ENCODE measurements at regions not wholly inside any gene's neighbourhood (a gene's known extent, or its start where the extent isn't known, plus 50 kb on each side); places are given as distances from the start of the nearest gene placed in this dataset.

- no CpG with 5 or more reads among the region's 8 CpGs for WGBS (ENCODE audit: extremely low coverage, insufficient coverage, insufficient read length)
- Histone ChIP-seq H2BK12ac (ENCODE audit: low read length) (peak overlapping the region; percentile 99), H3K9me3 (ENCODE audit: insufficient read depth, low read depth, low read length) (no peaks in the 10 kb centered on the region)
These were observed 151.5 kb downstream of the CCDC34 start for GRCh38 chr11:27211370-27212127.

GRCh38 chr11:27210531-27210930 is 152.5 kb downstream of the CCDC34 start:
- H3K9me3 ChIP-seq (ENCODE audit: insufficient read depth, low read depth, low read length) = no peaks in the 10 kb centered on the region
- H4K12ac ChIP-seq (ENCODE audit: low read depth, low read length) = no peak overlapping the region
- WGBS (ENCODE audit: extremely low coverage, insufficient coverage, insufficient read length) = no CpG with 5 or more reads among the region's 5 CpGs
- no peak overlapping the region for H3K9ac ChIP-seq (ENCODE audit: low read length)
- no peak overlapping the region for H3K4me2 ChIP-seq (ENCODE audit: low read length)
- no peaks in the 10 kb centered on the region for H3K36me3 ChIP-seq (ENCODE audit: control insufficient read depth in 1 of 2, insufficient read depth in 2 of 2, low read length in 2 of 2)
- H3K27me3 ChIP-seq (ENCODE audit: insufficient read depth, low read length) = no peaks in the 10 kb centered on the region
- no peak overlapping the region for H2BK12ac ChIP-seq (ENCODE audit: low read length)
- H3K4ac ChIP-seq (ENCODE audit: low read depth, low read length) = no peak overlapping the region
- H2BK120ac ChIP-seq (ENCODE audit: insufficient read depth, low read length, poor library complexity) = peak overlapping the region; percentile 59
- no peak overlapping the region for H3K4me3 ChIP-seq (ENCODE audit: low read depth, low read length)
- no peak overlapping the region for H4K91ac ChIP-seq (ENCODE audit: low read depth, low read length)
- H3K23ac ChIP-seq (ENCODE audit: low read length) = no peak overlapping the region
- H3K14ac ChIP-seq (ENCODE audit: low read length) = no peak overlapping the region
- H3K18ac ChIP-seq (ENCODE audit: low read length) = no peak overlapping the region
- H3K4me1 ChIP-seq (ENCODE audit: control insufficient read depth in 1 of 2, insufficient read depth in 2 of 2, low read length in 2 of 2) = peaks cover 3 to 11% of the 10 kb centered on the region in 2 experiments
- H4K8ac ChIP-seq (ENCODE audit: low read depth, low read length) = no peak overlapping the region
- no peaks in the 10 kb centered on the region for H3K79me2 ChIP-seq (ENCODE audit: control insufficient read depth, insufficient read depth, low read length, poor library complexity)
- H2BK5ac ChIP-seq (ENCODE audit: low read depth, low read length, poor library complexity) = peak overlapping the region; percentile 24
- peaks cover 14% of the 10 kb centered on the region for H3K79me1 ChIP-seq (ENCODE audit: low read length)
- H2AFZ ChIP-seq (ENCODE audit: insufficient read depth, low read length, poor library complexity) = no peak overlapping the region
- no peak overlapping the region for H2AK5ac ChIP-seq (ENCODE audit: low read length)
- H3K27ac ChIP-seq (ENCODE audit: low read depth, low read length) = no peak overlapping the region
- no peak for DNase-seq

More at GRCh38 chr11:27211370-27212127, 151.5 kb downstream of the CCDC34 start:
- peak overlapping the region; percentile 25 for H2BK5ac ChIP-seq (ENCODE audit: low read depth, low read length, poor library complexity)
- no peaks in the 10 kb centered on the region for H3K79me2 ChIP-seq (ENCODE audit: control insufficient read depth, insufficient read depth, low read length, poor library complexity)
- H2BK120ac ChIP-seq (ENCODE audit: insufficient read depth, low read length, poor library complexity) = peak overlapping the region; percentile 35
- no peak overlapping the region for H3K4ac ChIP-seq (ENCODE audit: low read depth, low read length)
- no peak overlapping the region for H3K14ac ChIP-seq (ENCODE audit: low read length)
- peaks cover 18% of the 10 kb centered on the region for H3K79me1 ChIP-seq (ENCODE audit: low read length)
- DNase-seq = peak in 1 of 2 donors; percentile 50
- no peak overlapping the region for H3K4me2 ChIP-seq (ENCODE audit: low read length)
- peak overlapping the region; percentile 69 for H4K91ac ChIP-seq (ENCODE audit: low read depth, low read length)
- H3K27ac ChIP-seq (ENCODE audit: low read depth, low read length) = no peak overlapping the region
- H3K9ac ChIP-seq (ENCODE audit: low read length) = no peak overlapping the region
- no peak overlapping the region for H4K12ac ChIP-seq (ENCODE audit: low read depth, low read length)
- H3K23ac ChIP-seq (ENCODE audit: low read length) = no peak overlapping the region
- H2AFZ ChIP-seq (ENCODE audit: insufficient read depth, low read length, poor library complexity) = no peak overlapping the region
- peak overlapping the region; percentile 25 for H3K18ac ChIP-seq (ENCODE audit: low read length)
- peaks cover 6 to 19% of the 10 kb centered on the region in 2 experiments for H3K4me1 ChIP-seq (ENCODE audit: control insufficient read depth in 1 of 2, insufficient read depth in 2 of 2, low read length in 2 of 2)
- no peaks in the 10 kb centered on the region for H3K27me3 ChIP-seq (ENCODE audit: insufficient read depth, low read length)
- no peak overlapping the region for H4K8ac ChIP-seq (ENCODE audit: low read depth, low read length)
- no peak overlapping the region for H3K4me3 ChIP-seq (ENCODE audit: low read depth, low read length)
- peak overlapping the region; percentile 26 for H2AK5ac ChIP-seq (ENCODE audit: low read length)
- no peaks in the 10 kb centered on the region for H3K36me3 ChIP-seq (ENCODE audit: control insufficient read depth in 1 of 2, insufficient read depth in 2 of 2, low read length in 2 of 2)

- Histone ChIP-seq H3K18ac (ENCODE audit: low read length) (no peak overlapping the region), H3K23ac (ENCODE audit: low read length) (no peak overlapping the region), H4K8ac (ENCODE audit: low read depth, low read length) (no peak overlapping the region), H3K4me2 (ENCODE audit: low read length) (no peak overlapping the region), H3K14ac (ENCODE audit: low read length) (no peak overlapping the region), H3K79me1 (ENCODE audit: low read length) (peaks cover 13% of the 10 kb centered on the region), H3K4me1 (ENCODE audit: control insufficient read depth in 1 of 2, insufficient read depth in 2 of 2, low read length in 2 of 2) (peaks cover 2 to 10% of the 10 kb centered on the region in 2 experiments), H3K9ac (ENCODE audit: low read length) (no peak overlapping the region), H2BK120ac (ENCODE audit: insufficient read depth, low read length, poor library complexity) (no peak overlapping the region), H3K27ac (ENCODE audit: low read depth, low read length) (peak overlapping the region; percentile 68), H3K4me3 (ENCODE audit: low read depth, low read length) (no peak overlapping the region), H3K27me3 (ENCODE audit: insufficient read depth, low read length) (no peaks in the 10 kb centered on the region), H3K4ac (ENCODE audit: low read depth, low read length) (no peak overlapping the region), H2AK5ac (ENCODE audit: low read length) (no peak overlapping the region), H3K9me3 (ENCODE audit: insufficient read depth, low read depth, low read length) (no peaks in the 10 kb centered on the region), H4K91ac (ENCODE audit: low read depth, low read length) (peak overlapping the region; percentile 28), H3K79me2 (ENCODE audit: control insufficient read depth, insufficient read depth, low read length, poor library complexity) (no peaks in the 10 kb centered on the region), H2AFZ (ENCODE audit: insufficient read depth, low read length, poor library complexity) (no peak overlapping the region), H2BK12ac (ENCODE audit: low read length) (no peak overlapping the region), H4K12ac (ENCODE audit: low read depth, low read length) (no peak overlapping the region), H2BK5ac (ENCODE audit: low read depth, low read length, poor library complexity) (peak overlapping the region; percentile 30), H3K36me3 (ENCODE audit: control insufficient read depth in 1 of 2, insufficient read depth in 2 of 2, low read length in 2 of 2) (no peaks in the 10 kb centered on the region)
- peak; percentile 66 to 70 for DNase-seq
These were observed 153.4 kb downstream of the CCDC34 start for GRCh38 chr11:27209562-27210005.

- Histone ChIP-seq H3K79me1 (ENCODE audit: low read length) (peaks cover 13% of the 10 kb centered on the region), H2BK120ac (ENCODE audit: insufficient read depth, low read length, poor library complexity) (peak overlapping the region; percentile 13), H3K36me3 (ENCODE audit: control insufficient read depth in 1 of 2, insufficient read depth in 2 of 2, low read length in 2 of 2) (no peaks in the 10 kb centered on the region), H3K14ac (ENCODE audit: low read length) (peak overlapping the region; percentile 18), H3K23ac (ENCODE audit: low read length) (no peak overlapping the region), H3K79me2 (ENCODE audit: control insufficient read depth, insufficient read depth, low read length, poor library complexity) (no peaks in the 10 kb centered on the region), H3K9me3 (ENCODE audit: insufficient read depth, low read depth, low read length) (no peaks in the 10 kb centered on the region), H3K27ac (ENCODE audit: low read depth, low read length) (no peak overlapping the region), H3K9ac (ENCODE audit: low read length) (no peak overlapping the region), H3K4me1 (ENCODE audit: control insufficient read depth in 1 of 2, insufficient read depth in 2 of 2, low read length in 2 of 2) (peaks cover 2 to 10% of the 10 kb centered on the region in 2 experiments), H3K27me3 (ENCODE audit: insufficient read depth, low read length) (no peaks in the 10 kb centered on the region), H3K4me2 (ENCODE audit: low read length) (no peak overlapping the region), H2BK5ac (ENCODE audit: low read depth, low read length, poor library complexity) (no peak overlapping the region), H3K18ac (ENCODE audit: low read length) (no peak overlapping the region), H4K12ac (ENCODE audit: low read depth, low read length) (no peak overlapping the region), H2BK12ac (ENCODE audit: low read length) (peak overlapping the region; percentile 70), H4K91ac (ENCODE audit: low read depth, low read length) (peak overlapping the region; percentile 55), H4K8ac (ENCODE audit: low read depth, low read length) (no peak overlapping the region), H3K4me3 (ENCODE audit: low read depth, low read length) (no peak overlapping the region), H2AK5ac (ENCODE audit: low read length) (no peak overlapping the region), H3K4ac (ENCODE audit: low read depth, low read length) (no peak overlapping the region), H2AFZ (ENCODE audit: insufficient read depth, low read length, poor library complexity) (no peak overlapping the region)
- WGBS (ENCODE audit: extremely low coverage, insufficient coverage, insufficient read length) = no CpG with 5 or more reads among the region's 3 CpGs
- DNase-seq = no peak
These were observed 154.2 kb downstream of the CCDC34 start for GRCh38 chr11:27208846-27209245.
